LNCaP clone FGC (cell line): ENCODE measurements at regions not wholly inside any gene's neighbourhood (a gene's known extent, or its start where the extent isn't known, plus 50 kb on each side); places are given as distances from the start of the nearest gene placed in this dataset.

ENCODE experiments used
- DNase-seq: peaks from one replicate; pipeline ENCODE4 v3.0.0-alpha.2; 2011; ENCODE audit warnings: low read depth
- H3K4me3 ChIP-seq: 2 replicates; pipeline ENCODE4 v1.5.1; 2011; ENCODE audit warnings: mild to moderate bottlenecking, low read depth, low read length, control low read depth
- CTCF ChIP-seq: IDR thresholded peaks from 2 replicates; pipeline ENCODE4 v1.5.1; 2012; ENCODE audit warnings: mild to moderate bottlenecking; ENCODE audit not compliant: control insufficient read depth, insufficient read depth; ENCODE audit errors: extremely low read depth

GRCh38 chr3:148631124-148631903 lies 66.4 kb upstream of the AGTR1 start:
- H3K4me3 ChIP-seq: no peak overlapping the region
- DNase-seq: no peak
- peak; percentile 40; the same call in 1 of the 2 replicates for TF ChIP-seq CTCF

- H3K4me3 ChIP-seq: no peak overlapping the region
- TF ChIP-seq CTCF: no peak
- DNase-seq: no peak
Observed at GRCh38 chr3:148641722-148642121, 56.0 kb upstream of the AGTR1 start.

GRCh38 chr3:148642214-148642613 lies 55.5 kb upstream of the AGTR1 start:
- H3K4me3 ChIP-seq: no peak overlapping the region
- TF ChIP-seq CTCF: no peak
- DNase-seq: no peak

GRCh38 chr3:148642616-148643015 lies 55.1 kb upstream of the AGTR1 start:
- no peak overlapping the region for H3K4me3 ChIP-seq
- no peak for DNase-seq
- no peak for TF ChIP-seq CTCF

GRCh38 chr3:148643389-148643840 lies 54.3 kb upstream of the AGTR1 start:
- no peak for TF ChIP-seq CTCF
- no peak overlapping the region for H3K4me3 ChIP-seq
- DNase-seq: no peak

- no peak for TF ChIP-seq CTCF
- DNase-seq: no peak
Observed at GRCh38 chr3:148646126-148646665, 51.5 kb upstream of the AGTR1 start.

More at GRCh38 chr3:148646126-148646665, 51.5 kb upstream of the AGTR1 start:
- no peak overlapping the region for H3K4me3 ChIP-seq
